ENCODE measurements at regions not wholly inside any gene's neighbourhood (a gene's known extent, or its start where the extent isn't known, plus 50 kb on each side); places are given as distances from the start of the nearest gene placed in this dataset.

GRCh38 chr14:36009643-36010042 lies 166.9 kb downstream of the PTCSC3 start:
- Histone ChIP-seq H3K27ac (no peak overlapping the region), H3K4me1 (no peaks in the 10 kb centered on the region), H3K9me3 (no peaks in the 10 kb centered on the region), H3K36me3 (no peaks in the 10 kb centered on the region), H3K27me3 (no peaks in the 10 kb centered on the region), H3K4me3 (no peak overlapping the region)
- DNase-seq (ENCODE audit: low spot score in 2 of 2): no peak
- TF ChIP-seq POLR2A (IDR thresholded peaks at IDR 0.05): no peak
- TF ChIP-seq CTCF (IDR thresholded peaks at IDR 0.05): no peak
- TF ChIP-seq POLR2AphosphoS5 (IDR thresholded peaks at IDR 0.05): no peak
- intact Hi-C loops (cut with DNase I; ENCODE audit: low total_unique reads): no loop called here

- DNase-seq (ENCODE audit: low spot score in 2 of 2): no peak
- Histone ChIP-seq H3K4me3 (no peak overlapping the region), H3K27me3 (no peaks in the 10 kb centered on the region), H3K9me3 (no peaks in the 10 kb centered on the region), H3K4me1 (no peaks in the 10 kb centered on the region), H3K27ac (no peak overlapping the region), H3K36me3 (no peaks in the 10 kb centered on the region)
- TF ChIP-seq POLR2A (IDR thresholded peaks at IDR 0.05) (no peak), POLR2AphosphoS5 (IDR thresholded peaks at IDR 0.05) (no peak), CTCF (IDR thresholded peaks at IDR 0.05) (no peak)
- intact Hi-C loops (cut with DNase I; ENCODE audit: low total_unique reads): no loop called here
Measured at GRCh38 chr14:36006623-36007022, 169.9 kb downstream of the PTCSC3 start.

- intact Hi-C loops (cut with DNase I; ENCODE audit: low total_unique reads): no loop called here
- no peaks in the 10 kb centered on the region for H3K27me3 ChIP-seq
- H3K9me3 ChIP-seq: no peaks in the 10 kb centered on the region
- no peak for TF ChIP-seq POLR2AphosphoS5 (IDR thresholded peaks at IDR 0.05)
- no peak for TF ChIP-seq CTCF (IDR thresholded peaks at IDR 0.05)
- TF ChIP-seq POLR2A (IDR thresholded peaks at IDR 0.05): no peak
- H3K27ac ChIP-seq: no peak overlapping the region
- H3K36me3 ChIP-seq: no peaks in the 10 kb centered on the region
- H3K4me1 ChIP-seq: no peaks in the 10 kb centered on the region
- no peak for DNase-seq (ENCODE audit: low spot score in 2 of 2)
- H3K4me3 ChIP-seq: no peak overlapping the region
Measured at GRCh38 chr14:36005670-36006069, 170.9 kb downstream of the PTCSC3 start.

- Histone ChIP-seq H3K4me1 (no peaks in the 10 kb centered on the region), H3K36me3 (no peaks in the 10 kb centered on the region), H3K4me3 (no peak overlapping the region), H3K27ac (no peak overlapping the region), H3K9me3 (no peaks in the 10 kb centered on the region), H3K27me3 (peaks cover 0 to 3% of the 10 kb centered on the region in 2 donors)
- TF ChIP-seq POLR2AphosphoS5 (IDR thresholded peaks at IDR 0.05) (no peak), POLR2A (IDR thresholded peaks at IDR 0.05) (no peak), CTCF (IDR thresholded peaks at IDR 0.05) (no peak)
- intact Hi-C loops (cut with DNase I; ENCODE audit: low total_unique reads): no loop called here
- DNase-seq (ENCODE audit: low spot score in 2 of 2): no peak
Measured at GRCh38 chr14:36001936-36002335, 174.6 kb downstream of the PTCSC3 start.

GRCh38 chr14:35999294-35999693 lies 173.2 kb downstream of the BRMS1L start:
- Histone ChIP-seq H3K27me3 (peaks cover 0 to 3% of the 10 kb centered on the region in 2 donors), H3K9me3 (no peaks in the 10 kb centered on the region), H3K4me3 (no peak overlapping the region), H3K27ac (no peak overlapping the region), H3K4me1 (no peaks in the 10 kb centered on the region), H3K36me3 (no peaks in the 10 kb centered on the region)
- intact Hi-C loops (cut with DNase I; ENCODE audit: low total_unique reads): no loop called here
- TF ChIP-seq POLR2A (IDR thresholded peaks at IDR 0.05) (no peak), POLR2AphosphoS5 (IDR thresholded peaks at IDR 0.05) (no peak), CTCF (IDR thresholded peaks at IDR 0.05) (no peak)
- DNase-seq (ENCODE audit: low spot score in 2 of 2): no peak

All from breast epithelium (tissue), 4 donors.